HG03103 (cell line): ENCODE measurements at regions not wholly inside any gene's neighbourhood (a gene's known extent, or its start where the extent isn't known, plus 50 kb on each side); places are given as distances from the start of the nearest gene placed in this dataset.
"Not testable (repeated sequence)": the region's sequence is repeated elsewhere in the genome, so short reads cannot be mapped to it uniquely, and the experiment has no call there.

Experiments
- ATAC-seq: cut with Tn5 transposase; IDR thresholded peaks from one replicate; pipeline ENCODE4 v1.9.1; 2021; ENCODE audit warnings: low read depth; ENCODE audit not compliant: unreplicated experiment

DNA sequence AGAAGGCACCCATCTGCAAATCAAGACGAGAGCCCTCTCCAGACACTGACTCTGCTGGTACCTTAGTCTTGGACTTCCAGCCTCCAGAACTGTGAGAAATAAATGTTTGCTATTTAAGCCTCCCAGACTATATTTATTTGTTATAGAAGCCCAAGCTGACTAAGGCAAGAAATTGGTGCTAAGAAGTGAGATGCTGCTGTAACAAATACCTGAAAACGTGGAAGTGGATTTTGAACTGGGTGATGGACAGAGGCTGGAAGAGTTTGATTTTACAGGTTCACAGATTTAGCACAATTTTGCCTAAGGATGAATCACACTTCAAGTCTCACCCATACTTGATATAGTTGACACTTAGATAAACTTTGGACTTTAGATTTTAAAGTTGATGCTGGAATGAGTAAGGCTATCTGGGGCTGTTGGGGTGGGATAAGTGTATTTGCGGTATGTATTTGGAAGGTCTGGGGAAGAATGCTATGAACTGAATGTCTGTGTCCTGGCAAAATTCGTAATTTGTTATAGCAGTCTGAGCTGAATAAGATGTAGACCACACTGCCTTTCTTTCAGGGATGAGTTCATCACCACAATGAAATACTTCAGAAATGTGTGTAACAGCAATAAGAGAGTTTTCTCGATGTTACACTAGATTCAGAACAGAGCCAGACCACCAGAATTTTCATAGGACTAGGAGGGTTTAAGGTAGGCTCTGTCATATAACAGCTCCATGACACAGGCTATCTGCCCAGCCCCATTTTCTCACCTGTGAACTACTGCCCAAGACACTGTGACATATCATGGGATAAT lies 120.5 kb upstream of the LMCD1 start:
- no peak for ATAC-seq

DNA sequence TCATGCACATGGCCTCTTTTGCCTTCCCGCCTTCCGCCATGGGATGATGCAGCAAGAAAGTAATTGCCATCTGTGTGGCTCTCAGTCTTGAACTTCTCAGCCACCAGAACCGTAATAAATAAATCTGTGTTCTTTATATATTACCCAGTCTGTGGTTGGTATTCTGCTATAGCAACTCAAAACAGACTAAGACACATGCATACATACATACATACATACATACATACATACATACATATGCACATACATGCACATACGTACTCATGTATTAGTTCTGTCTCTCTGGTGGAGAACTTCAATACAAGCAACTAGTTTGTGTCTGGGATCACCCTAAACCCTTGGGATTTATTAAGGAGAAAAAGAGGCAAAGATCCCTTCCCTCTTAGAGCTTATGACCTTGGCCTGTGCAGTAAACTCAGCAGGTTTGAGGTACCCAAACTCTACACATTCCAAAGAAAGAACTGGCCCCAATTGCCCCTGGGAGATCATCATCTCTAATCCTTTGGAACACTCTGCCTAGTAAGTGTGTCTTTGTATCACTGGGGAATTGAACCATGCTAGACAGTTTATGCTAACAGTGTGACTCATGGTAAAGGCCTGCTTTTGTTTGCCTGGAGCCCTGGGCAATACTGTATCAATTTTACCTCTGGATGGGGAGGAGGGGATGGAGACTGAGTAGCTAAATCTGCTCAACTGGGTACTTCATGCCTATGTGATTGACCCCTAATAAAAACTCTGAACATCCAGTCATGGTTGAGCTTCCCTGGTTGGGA lies 115.6 kb upstream of the LMCD1 start:
- no peak for ATAC-seq

DNA sequence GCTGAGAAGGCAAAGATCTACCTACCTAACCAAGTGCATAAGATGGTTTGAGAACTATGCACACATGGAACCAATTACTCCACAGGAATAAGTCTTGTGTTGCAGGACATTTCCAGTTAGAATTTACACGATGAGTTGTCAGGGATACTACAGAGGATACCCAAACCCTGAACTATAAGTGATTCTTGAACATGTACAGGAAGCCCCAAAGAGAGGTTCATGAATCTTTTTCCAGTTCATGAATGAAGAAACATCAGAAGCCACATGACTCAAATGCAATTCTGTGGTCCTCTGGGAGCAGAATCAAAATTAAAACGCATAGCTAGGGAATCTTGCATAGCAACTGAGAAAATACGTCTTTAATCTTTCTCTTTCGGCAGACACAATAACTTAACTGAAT lies 114.1 kb upstream of the LMCD1 start:
- no peak for ATAC-seq

DNA sequence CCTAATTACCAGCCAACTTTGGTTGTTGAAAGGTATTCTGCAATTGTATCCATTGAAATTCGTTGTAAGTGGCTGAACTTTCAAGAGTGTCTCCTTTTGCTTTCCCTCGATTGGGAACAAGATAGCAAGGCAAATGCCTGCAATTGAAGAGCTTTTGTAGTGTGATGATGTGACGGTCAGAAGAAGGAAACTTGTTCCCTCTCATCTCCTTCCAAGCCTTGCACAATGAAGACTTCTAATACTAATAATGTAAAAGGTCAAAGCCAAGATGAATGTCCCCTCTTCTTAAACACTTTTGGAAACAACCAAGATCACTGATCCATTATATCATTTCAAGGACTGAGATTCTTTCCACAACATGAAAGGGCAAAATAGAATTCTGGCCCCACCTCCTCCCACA lies 101.9 kb upstream of the LMCD1 start:
- ATAC-seq, result no peak

DNA sequence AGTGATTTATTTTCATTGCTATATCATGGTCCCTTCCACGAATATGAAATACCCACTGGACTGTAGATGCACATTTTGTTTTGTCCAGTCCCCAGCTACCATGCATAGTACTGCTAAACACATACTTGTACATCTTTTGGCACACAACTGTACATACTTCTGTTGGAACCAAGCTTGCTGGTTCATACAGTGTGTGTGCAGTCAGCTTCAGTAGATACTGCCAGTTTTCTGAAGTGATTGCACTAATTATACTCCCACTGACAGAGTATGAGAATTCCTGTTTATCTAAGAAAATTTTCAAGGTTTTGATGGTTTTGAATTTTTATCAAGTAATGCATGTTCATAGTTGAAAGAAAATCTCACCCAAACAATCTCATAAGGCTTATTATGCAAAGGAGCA lies 100.7 kb upstream of the LMCD1 start:
- no peak for ATAC-seq

DNA sequence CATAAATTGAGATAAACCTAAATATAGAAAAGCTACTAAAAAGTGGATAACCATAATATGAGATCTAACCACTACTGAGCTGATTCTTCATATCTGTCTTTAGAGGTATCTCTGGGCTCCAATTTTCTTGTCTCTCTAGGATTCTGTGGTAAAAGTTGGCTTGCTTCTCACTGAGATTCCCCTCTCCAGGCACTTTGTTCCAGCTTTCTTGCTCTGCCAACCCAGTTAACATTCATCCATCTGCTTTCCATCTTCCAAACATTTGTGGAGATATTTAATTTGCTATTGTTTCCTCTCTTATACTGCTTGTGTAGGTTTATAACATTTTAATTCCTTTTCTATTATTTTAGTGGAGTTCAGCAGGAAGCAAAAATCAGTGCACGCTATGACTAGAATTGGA lies 97.6 kb upstream of the LMCD1 start:
- ATAC-seq, result no peak

DNA sequence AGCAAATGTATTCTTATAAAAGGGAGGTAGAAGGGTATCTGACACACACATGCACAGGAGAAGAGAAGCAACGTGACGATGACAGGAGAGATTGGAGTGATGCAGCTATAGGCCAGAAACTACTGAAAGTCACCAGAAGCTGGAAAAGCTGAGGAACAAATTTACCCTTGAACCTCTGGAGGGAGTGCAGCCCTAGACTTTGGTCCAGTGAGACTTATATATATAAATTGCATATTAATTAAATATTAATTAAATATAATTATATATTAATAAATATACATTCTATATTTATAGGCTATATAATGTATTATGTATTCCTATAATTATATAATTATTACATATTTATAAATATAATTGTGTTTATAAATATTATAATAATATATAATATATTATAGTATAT lies 96.5 kb upstream of the LMCD1 start:
- no peak for ATAC-seq

GRCh38 chr3:8406479-8406878 lies 95.1 kb upstream of the LMCD1 start:
- ATAC-seq, result no peak

- ATAC-seq, result no peak
Measured at GRCh38 chr3:8413337-8413926, 88.2 kb upstream of the LMCD1 start.

- ATAC-seq, result no peak
Measured at GRCh38 chr3:8416965-8417364, 84.7 kb upstream of the LMCD1 start.

DNA sequence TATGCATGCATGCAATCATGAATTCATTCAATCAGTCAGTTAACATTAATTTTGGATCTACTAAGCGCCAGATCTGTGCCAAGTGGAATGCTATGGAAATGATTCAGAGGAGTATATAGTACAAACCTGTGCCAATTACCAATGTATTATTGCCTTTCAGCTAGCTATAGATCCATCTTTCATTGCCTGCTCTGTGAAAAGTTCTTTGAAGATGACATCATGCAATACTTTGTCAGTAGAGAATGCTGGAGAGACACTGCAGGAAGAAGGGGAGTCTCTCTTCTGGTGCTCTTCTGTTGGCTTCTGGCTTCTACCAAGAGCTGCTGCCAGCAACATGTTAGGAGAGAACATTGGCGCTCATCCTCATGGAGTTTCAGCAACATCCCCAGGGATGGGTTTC lies 81.0 kb upstream of the LMCD1 start:
- ATAC-seq, result no peak

DNA sequence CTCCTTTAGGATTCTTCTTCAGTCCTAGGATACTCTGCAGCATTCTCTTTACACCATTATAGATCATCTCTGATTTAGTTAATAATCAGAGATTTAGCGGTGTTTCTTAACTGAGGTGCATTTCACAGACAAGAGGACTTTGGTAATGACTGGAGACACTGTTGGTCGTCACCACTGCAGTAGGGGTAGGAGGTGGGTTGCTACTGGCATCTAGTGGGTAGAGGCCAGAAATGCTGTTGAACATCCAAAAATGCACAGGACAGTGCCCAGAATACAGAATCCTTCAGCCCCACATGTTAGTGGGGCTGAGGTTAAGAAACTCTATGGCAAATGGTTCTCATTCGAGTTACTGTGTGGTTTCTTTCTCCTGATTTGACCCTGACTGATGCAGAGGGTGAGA lies 80.4 kb upstream of the LMCD1 start:
- no peak for ATAC-seq

- ATAC-seq, result no peak
Measured at GRCh38 chr3:8421711-8422110, 79.9 kb upstream of the LMCD1 start.

GRCh38 chr3:8423307-8423706 lies 78.3 kb upstream of the LMCD1 start:
- no peak for ATAC-seq

- ATAC-seq, result no peak
Measured at GRCh38 chr3:8424281-8424680, 77.3 kb upstream of the LMCD1 start.

GRCh38 chr3:8436661-8437287 lies 64.8 kb upstream of the LMCD1 start:
- ATAC-seq, result no peak

- no peak for ATAC-seq
Measured at GRCh38 chr3:8438507-8439079, 63.0 kb upstream of the LMCD1 start.

- not testable (repeated sequence) for ATAC-seq
Measured at GRCh38 chr3:8440142-8440541, 61.5 kb upstream of the LMCD1 start.

- no peak for ATAC-seq
Measured at GRCh38 chr3:8441969-8442559, 59.6 kb upstream of the LMCD1 start.

DNA sequence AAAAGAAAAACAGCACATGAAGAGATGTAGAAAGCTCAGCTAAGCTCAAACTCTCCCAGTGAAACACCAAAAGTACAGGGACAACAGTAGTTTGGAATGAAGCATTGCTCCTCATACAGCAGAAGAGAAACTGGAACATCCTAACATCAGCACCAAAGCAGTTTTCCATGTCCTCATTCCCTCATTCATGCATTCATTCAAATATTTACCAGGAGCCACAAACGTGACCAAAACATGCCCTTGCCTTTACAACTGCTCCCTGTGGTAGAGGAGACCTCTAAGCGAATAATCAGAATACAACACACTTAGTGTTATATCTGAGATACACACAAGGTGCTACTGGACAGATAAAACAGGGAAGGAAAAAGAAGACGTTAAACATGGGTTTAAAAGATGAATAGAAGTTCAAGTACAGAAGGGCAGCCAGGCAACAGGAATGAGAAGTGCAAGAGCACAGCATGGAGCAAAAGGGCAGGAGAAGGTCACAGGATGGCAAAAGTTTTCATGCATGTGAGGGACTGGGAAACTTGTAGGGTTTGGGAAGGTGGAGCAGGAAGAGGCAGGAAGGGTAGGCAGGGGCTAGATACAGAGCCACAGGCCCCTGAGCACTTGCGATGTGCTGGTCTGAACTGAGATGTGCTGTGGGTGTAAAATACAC lies 58.5 kb upstream of the LMCD1 start:
- no peak for ATAC-seq
